VCaP (cell line): ENCODE measurements at regions not wholly inside any gene's neighbourhood (a gene's known extent, or its start where the extent isn't known, plus 50 kb on each side); places are given as distances from the start of the nearest gene placed in this dataset.
"Not testable (repeated sequence)": the region's sequence is repeated elsewhere in the genome, so short reads cannot be mapped to it uniquely, and the experiment has no call there.

Experiments used
- H3K27ac ChIP-seq: fragments of 450-650 bp; 2 replicates; pipeline ENCODE4 v1.5.1; 2017
- CTCF ChIP-seq: fragments of 450-650 bp; conservative IDR thresholded peaks from 2 replicates; pipeline ENCODE4 v1.5.1; 2017; ENCODE audit warnings: mild to moderate bottlenecking, moderate library complexity

DNA sequence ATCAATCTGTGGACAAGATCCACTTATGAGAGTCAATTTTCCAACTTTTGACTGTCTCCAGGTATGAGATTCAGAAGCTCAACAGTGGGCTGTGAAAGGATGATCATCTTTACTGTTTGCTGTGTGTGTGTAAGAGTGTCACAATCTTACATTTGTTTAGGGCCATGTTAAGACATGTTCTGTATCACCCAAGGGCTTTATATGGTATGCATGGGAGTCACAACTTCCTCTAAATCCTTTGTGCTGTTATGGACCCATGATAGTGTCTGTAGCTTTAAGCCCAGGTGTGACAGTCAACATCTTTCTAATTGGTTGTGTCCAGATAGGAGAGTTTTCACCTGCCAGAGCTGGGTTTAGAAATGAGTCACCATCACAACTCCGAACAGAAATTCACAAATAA, 70.2 kb downstream of the ZNF726 start:
- H3K27ac ChIP-seq, result not testable (repeated sequence)

DNA sequence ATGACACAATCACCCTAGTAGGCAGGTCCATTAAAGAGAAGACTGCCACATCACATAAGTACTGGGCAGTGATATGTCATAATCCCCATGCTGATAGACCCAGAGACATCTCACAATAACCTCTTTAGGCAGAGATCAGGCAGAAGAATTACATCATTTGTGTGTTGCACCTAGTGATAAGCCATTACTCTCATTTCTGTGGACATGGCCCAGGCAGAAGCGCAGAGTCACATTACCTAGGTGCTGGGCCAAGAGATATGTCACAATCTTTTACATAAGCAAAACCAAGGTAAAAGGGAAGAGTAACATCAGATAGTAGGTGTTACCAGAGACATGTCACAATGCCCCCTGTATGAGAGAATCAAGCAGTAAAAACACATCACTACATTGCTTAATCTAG, 71.9 kb downstream of the ZNF726 start:
- no peak for TF ChIP-seq CTCF
- H3K27ac ChIP-seq, result no peak overlapping the region

GRCh38 chr19:23991170-23991569, 76.5 kb downstream of the ZNF726 start:
- no peak overlapping the region for H3K27ac ChIP-seq
- TF ChIP-seq CTCF, result no peak

GRCh38 chr19:23992348-23992747, 77.7 kb downstream of the ZNF726 start:
- H3K27ac ChIP-seq, result no peak overlapping the region
- TF ChIP-seq CTCF, result no peak

GRCh38 chr19:23993440-23993839, 78.8 kb downstream of the ZNF726 start:
- TF ChIP-seq CTCF, result no peak
- H3K27ac ChIP-seq, result no peak overlapping the region

GRCh38 chr19:23996549-23996948, 81.9 kb downstream of the ZNF726 start:
- TF ChIP-seq CTCF, result peak; percentile 59
- H3K27ac ChIP-seq, result no peak overlapping the region

- TF ChIP-seq CTCF, result no peak
Observed at GRCh38 chr19:23998568-23998967, 83.9 kb downstream of the ZNF726 start.

GRCh38 chr19:23999821-24000610, 85.3 kb downstream of the ZNF726 start:
- no peak for TF ChIP-seq CTCF

More at GRCh38 chr19:23998568-23998967, 83.9 kb downstream of the ZNF726 start:
- no peak overlapping the region for H3K27ac ChIP-seq

More at GRCh38 chr19:23999821-24000610, 85.3 kb downstream of the ZNF726 start:
- H3K27ac ChIP-seq, result no peak overlapping the region
